Upper lobe of right lung (tissue), 1 donor: ENCODE measurements at regions not wholly inside any gene's neighbourhood (a gene's known extent, or its start where the extent isn't known, plus 50 kb on each side); places are given as distances from the start of the nearest gene placed in this dataset.

ENCODE experiments used
- ATAC-seq: fragments of 200-7000 bp; cut with Tn5 transposase; one replicate; pipeline ENCODE4 v1.9.1; 2020; ENCODE audit warnings: mild to moderate bottlenecking, moderate library complexity
- DNase-seq: peaks from one replicate; pipeline ENCODE4 v3.0.0-alpha.2; 2020
- H3K27ac ChIP-seq: fragments of 200-600 bp; one replicate; pipeline ENCODE4 v1.8.0; 2022
- H3K27me3 ChIP-seq: fragments of 200-600 bp; one replicate; pipeline ENCODE4 v1.8.0; 2022; ENCODE audit warnings: mild to moderate bottlenecking
- H3K36me3 ChIP-seq: fragments of 200-600 bp; one replicate; pipeline ENCODE4 v1.8.0; 2022
- H3K4me1 ChIP-seq: fragments of 200-600 bp; one replicate; pipeline ENCODE4 v1.8.0; 2022
- H3K4me3 ChIP-seq: fragments of 200-600 bp; one replicate; pipeline ENCODE4 v1.8.0; 2022; ENCODE audit warnings: mild to moderate bottlenecking
- H3K9me3 ChIP-seq: fragments of 200-600 bp; one replicate; pipeline ENCODE4 v1.8.0; 2022
- CTCF ChIP-seq: fragments of 200-600 bp; IDR thresholded peaks from one replicate; pipeline ENCODE4 v1.8.0; 2022; ENCODE audit warnings: antibody characterized with exemption
- intact Hi-C: fragments of 100-400 bp; cut with DNase I; formaldehyde crosslinking; loops from one replicate; pipeline ENCODE4 v1.11.0; 2022
- donor health status: DM: no; HTN: yes; CAD: no; lungs with severe emphysema.

GRCh38 chr17:12402963-12403622 is 262.6 kb upstream of the MYOCD start:
- H3K27me3 ChIP-seq: no peaks in the 10 kb centered on the region
- H3K27ac ChIP-seq: no peak overlapping the region
- intact Hi-C loops: no loop called here
- H3K4me1 ChIP-seq: no peaks in the 10 kb centered on the region
- DNase-seq (no peak), ATAC-seq (no peak)
- TF ChIP-seq CTCF: no peak
- no peaks in the 10 kb centered on the region for H3K36me3 ChIP-seq
- no peak overlapping the region for H3K4me3 ChIP-seq
- H3K9me3 ChIP-seq: no peaks in the 10 kb centered on the region

- ATAC-seq (no peak), DNase-seq (no peak)
- no peak for TF ChIP-seq CTCF
- no peaks in the 10 kb centered on the region for H3K36me3 ChIP-seq
- H3K9me3 ChIP-seq: no peaks in the 10 kb centered on the region
- intact Hi-C loops: no loop called here
- H3K27me3 ChIP-seq: no peaks in the 10 kb centered on the region
- no peak overlapping the region for H3K4me3 ChIP-seq
- no peaks in the 10 kb centered on the region for H3K4me1 ChIP-seq
- H3K27ac ChIP-seq: no peak overlapping the region
Measured at GRCh38 chr17:12403881-12404398, 261.8 kb upstream of the MYOCD start.

GRCh38 chr17:12406623-12407215 is 259.0 kb upstream of the MYOCD start:
- Histone ChIP-seq H3K27ac (no peak overlapping the region), H3K27me3 (no peaks in the 10 kb centered on the region), H3K4me3 (no peak overlapping the region), H3K9me3 (no peaks in the 10 kb centered on the region), H3K36me3 (no peaks in the 10 kb centered on the region), H3K4me1 (no peaks in the 10 kb centered on the region)
- DNase-seq (no peak), ATAC-seq (no peak)
- intact Hi-C loops: no loop called here
- no peak for TF ChIP-seq CTCF

GRCh38 chr17:12407495-12408252 is 258.0 kb upstream of the MYOCD start:
- H3K27ac ChIP-seq: no peak overlapping the region
- intact Hi-C loops: no loop called here
- H3K27me3 ChIP-seq: no peaks in the 10 kb centered on the region
- no peaks in the 10 kb centered on the region for H3K36me3 ChIP-seq
- ATAC-seq: no peak
- H3K4me3 ChIP-seq: no peak overlapping the region
- no peak for DNase-seq
- no peaks in the 10 kb centered on the region for H3K9me3 ChIP-seq
- H3K4me1 ChIP-seq: no peaks in the 10 kb centered on the region
- TF ChIP-seq CTCF: no peak

- Histone ChIP-seq H3K36me3 (no peaks in the 10 kb centered on the region), H3K4me3 (no peak overlapping the region), H3K27me3 (no peaks in the 10 kb centered on the region), H3K9me3 (no peaks in the 10 kb centered on the region), H3K27ac (no peak overlapping the region), H3K4me1 (no peaks in the 10 kb centered on the region)
- DNase-seq (no peak), ATAC-seq (no peak)
- intact Hi-C loops: no loop called here
- TF ChIP-seq CTCF: no peak
Measured at GRCh38 chr17:12409082-12409481, 256.6 kb upstream of the MYOCD start.
